K562 (cell line): ENCODE measurements at regions not wholly inside any gene's neighbourhood (a gene's known extent, or its start where the extent isn't known, plus 50 kb on each side); places are given as distances from the start of the nearest gene placed in this dataset.

ENCODE experiments used
- ATAC-seq: fragments of 200-7000 bp; cut with Tn5 transposase; 3 replicates; pipeline ENCODE4 v1.9.1; 2020; ENCODE audit warnings: moderate library complexity
- BruUV-seq: library from RNA; stranded (reverse); fragments of 400-500 nt; replicated peaks from 2 replicates; lab custom pipeline; 2021; lab: Mats Ljungman, UMichigan
- CTCF ChIA-PET: fragments of 300-600 bp; formaldehyde crosslinking; extraction: SDS; loops from one replicate; lab custom pipeline; 2021; ENCODE audit warnings: low intra/inter-chr PET ratio; lab: Yijun Ruan, JAX
- POLR2A ChIA-PET: fragments of 300-600, 350-650 bp; sonication (Branson Sonifier 250); formaldehyde crosslinking; extraction: SDS; loops from one replicate; lab custom pipeline; 2021; ENCODE audit warnings: antibody characterized with exemption, inconsistent platforms; lab: Yijun Ruan, JAX
- DNase-seq, 4 experiments: peaks; one replicate each; pipeline versions ENCODE4 v3.0.0 to v3.0.0-alpha.2; 2011 to 2018; ENCODE audit warnings: low spot score in 3 of 4, mixed read lengths in 3 of 4; ENCODE audit errors: extremely low read depth in 1 of 4
- FAIRE-seq: peaks from 2 replicates; lab custom pipeline; 2011; peaks lifted over from hg19 to GRCh38; lab: Jason Lieb, UNC
- H2AFZ ChIP-seq: 2 replicates; pipeline ENCODE4 v1.6.0; 2011; ENCODE audit warnings: low read depth, low read length, control low read depth, inconsistent platforms
- H3K27ac ChIP-seq: fragments of 200-600 bp; 3 replicates; pipeline ENCODE4 v1.8.0; 2011; ENCODE audit warnings: low read depth, mild to moderate bottlenecking, control low read depth, inconsistent platforms, low read length, moderate library complexity, mixed read lengths; ENCODE audit errors: extremely low read depth
- H3K27me3 ChIP-seq, 2 experiments: fragments of 300-600 bp in 1 of 2; 2 replicates in 1 of 2; 3 replicates in 1 of 2; pipeline versions ENCODE4 v1.6.0 to v1.8.0; 2011; ENCODE audit warnings: inconsistent platforms in 2 of 2, low read length in 2 of 2, mild to moderate bottlenecking in 1 of 2, mixed read lengths in 1 of 2, moderate library complexity in 1 of 2; ENCODE audit not compliant: control insufficient read depth in 2 of 2, insufficient read depth in 2 of 2
- H3K36me3 ChIP-seq: fragments of 300-600 bp; 3 replicates; pipeline ENCODE4 v1.8.0; 2011; ENCODE audit warnings: mild to moderate bottlenecking, low read length, inconsistent platforms; ENCODE audit not compliant: control insufficient read depth, insufficient read depth
- H3K4me1 ChIP-seq, 2 experiments: fragments of 200-600 bp in 1 of 2; replicated peaks in 1 of 2; 2 replicates in 1 of 2; 3 replicates in 1 of 2; pipeline versions ENCODE4 v1.5.1 to v1.8.0; 2011; ENCODE audit warnings: inconsistent platforms in 2 of 2, low read length in 2 of 2, mild to moderate bottlenecking in 1 of 2, mixed read lengths in 1 of 2, moderate library complexity in 1 of 2; ENCODE audit not compliant: control insufficient read depth in 2 of 2, insufficient read depth in 2 of 2
- H3K4me2 ChIP-seq: 2 replicates; pipeline ENCODE4 v1.6.1; 2011; ENCODE audit warnings: low read length, control low read depth, inconsistent platforms, mixed read lengths; ENCODE audit not compliant: insufficient read depth
- H3K4me3 ChIP-seq: fragments of 200-600 bp; sonication (generic), shearing (Covaris generic); 2 replicates; pipeline ENCODE4 v1.5.1; 2016; ENCODE audit warnings: control low read depth, inconsistent platforms
- H3K79me2 ChIP-seq: fragments of 200-600 bp; 3 replicates; pipeline ENCODE4 v1.8.0; 2011; ENCODE audit warnings: low read length, inconsistent platforms; ENCODE audit not compliant: control insufficient read depth, insufficient read depth
- H3K9ac ChIP-seq, 2 experiments: 2 replicates each; pipeline versions ENCODE4 v1.6.0 to v1.6.1; 2011; ENCODE audit warnings: low read depth in 2 of 2, low read length in 2 of 2, control low read depth in 1 of 2, inconsistent platforms in 1 of 2, mild to moderate bottlenecking in 1 of 2, mixed read lengths in 1 of 2; ENCODE audit not compliant: insufficient read depth in 1 of 2
- H3K9me1 ChIP-seq: one replicate; pipeline ENCODE4 v1.6.0; 2011; ENCODE audit warnings: inconsistent platforms, mild to moderate bottlenecking, low read length, moderate library complexity; ENCODE audit not compliant: control insufficient read depth, insufficient read depth
- H3K9me3 ChIP-seq: replicated peaks from 2 replicates; pipeline ENCODE4 v1.5.1; 2011; ENCODE audit warnings: low read depth, low read length, inconsistent platforms; ENCODE audit not compliant: control insufficient read depth, insufficient read depth
- H4K20me1 ChIP-seq: replicated peaks from 2 replicates; pipeline ENCODE4 v1.6.1; 2011; ENCODE audit warnings: low read length, inconsistent platforms, mixed read lengths; ENCODE audit not compliant: control insufficient read depth, insufficient read depth
- CGGBP1 ChIP-seq: fragments of 250-450 bp; sonication (Bioruptor Pico); IDR thresholded peaks from 2 replicates; pipeline ENCODE4 v1.9.0; 2021; ENCODE audit warnings: mild to moderate bottlenecking
- CREBBP ChIP-seq: IDR thresholded peaks from one replicate; pipeline ENCODE4 v1.6.1; 2012; ENCODE audit warnings: low read depth, mild to moderate bottlenecking, control low read depth, inconsistent platforms, low read length
- DDX20 ChIP-seq: fragments of 450-650 bp; IDR thresholded peaks from 2 replicates; pipeline ENCODE4 v1.6.1; 2016; ENCODE audit warnings: missing genetic modification characterization, low read depth, mild to moderate bottlenecking, missing compliant biosample characterization, moderate library complexity
- PTRF ChIP-seq: fragments of 450-650 bp; IDR thresholded peaks from 2 replicates; pipeline ENCODE4 v1.6.1; 2016; ENCODE audit warnings: mild to moderate bottlenecking, missing genetic modification characterization, missing compliant biosample characterization
- SFPQ ChIP-seq: fragments of 200-400 bp; formaldehyde crosslinking; IDR thresholded peaks from 2 replicates; pipeline ENCODE4 v1.6.1; 2017; ENCODE audit warnings: mild to moderate bottlenecking, low read depth, low read length, moderate library complexity
- TCF3 ChIP-seq: sonication (generic); formaldehyde crosslinking; IDR thresholded peaks from 2 replicates; pipeline ENCODE4 v1.4.0; 2020; ENCODE audit warnings: mild to moderate bottlenecking, missing genetic modification reagents
- TEAD2 ChIP-seq: fragments of 450-650 bp; IDR thresholded peaks from 2 replicates; pipeline ENCODE4 v1.6.1; 2016; ENCODE audit warnings: missing genetic modification characterization, control low read depth, missing compliant biosample characterization
- ZNF12 ChIP-seq: sonication (generic); formaldehyde crosslinking; IDR thresholded peaks from 2 replicates; pipeline ENCODE4 v1.4.0; 2020; ENCODE audit warnings: mild to moderate bottlenecking, missing genetic modification reagents
- WGBS: fragments of 100-300 bp; shearing (Covaris generic); methylation state at CpG from one replicate; pipeline ENCODE4 v1.1.6; 2016; ENCODE audit warnings: low coverage, mixed read lengths; ENCODE audit not compliant: insufficient coverage; ENCODE audit errors: missing lambda C conversion rate; 5-methylcytosine and 5-hydroxymethylcytosine counted together
- in situ Hi-C: fragments of 300-500 bp; cut with MboI; formaldehyde crosslinking; loops from 4 replicates; pipeline ENCODE4 v1.15.0; 2018; ENCODE audit warnings: inconsistent platforms, mixed read lengths
- intact Hi-C: fragments of 100-400 bp; cut with micrococcal nuclease; formaldehyde crosslinking; loops from 2 replicates; pipeline ENCODE4 v1.14.2; 2022

GRCh38 chr18:78853341-78853740, 126.3 kb upstream of the SALL3 start:
- Histone ChIP-seq H3K36me3 (no peaks in the 10 kb centered on the region), H4K20me1 (no peaks in the 10 kb centered on the region), H3K9ac (no peak overlapping the region), H2AFZ (no peak overlapping the region), H3K27ac (no peak overlapping the region), H3K4me1 (no peaks in the 10 kb centered on the region), H3K4me3 (no peak overlapping the region), H3K4me2 (no peak overlapping the region)
- in situ Hi-C loops: no loop called here
- DNase-seq: no peak
- intact Hi-C loops: no loop called here
- CTCF ChIA-PET: no interaction called here
- no peak for ATAC-seq
- BruUV-seq: no TSS peak
- FAIRE-seq: no peak
- POLR2A ChIA-PET: no interaction called here
- no peak for TF ChIP-seq TEAD2 (tag)
- no peak for TF ChIP-seq CGGBP1
- no peak for TF ChIP-seq SFPQ
- no peak for TF ChIP-seq TCF3 (CRISPR knock-in tag)
- TF ChIP-seq ZNF12 (CRISPR knock-in tag): no peak
- no peak for TF ChIP-seq PTRF (tag)
- TF ChIP-seq DDX20: no peak
- no peak for TF ChIP-seq CREBBP
- TF ChIP-seq, all 486 proteins: peak for 0
- Histone ChIP-seq H3K9me1 (no peaks in the 10 kb centered on the region), H3K27me3 (peaks cover 0 to 17% of the 10 kb centered on the region in 2 experiments; a peak in 2 of 5 replicates), H3K9me3 (no peaks in the 10 kb centered on the region), H3K79me2 (no peaks in the 10 kb centered on the region)
- 0% methylated on average over 1 of the region's 3 CpGs for WGBS
